Glutamatergic neuron (in vitro differentiated cells): ENCODE measurements at regions not wholly inside any gene's neighbourhood (a gene's known extent, or its start where the extent isn't known, plus 50 kb on each side); places are given as distances from the start of the nearest gene placed in this dataset.
"Not testable (repeated sequence)": the region's sequence is repeated elsewhere in the genome, so short reads cannot be mapped to it uniquely, and the experiment has no call there.

Experiments used
- DNase-seq: peaks from one replicate; pipeline ENCODE4 v3.0.0; 2022
- H3K27ac Mint-ChIP-seq: one replicate; pipeline ENCODE4 v1.8.0; 2020; ENCODE audit warnings: mild to moderate bottlenecking, mixed read lengths, inconsistent platforms; ENCODE audit not compliant: unreplicated experiment
- H3K27me3 Mint-ChIP-seq: one replicate; pipeline ENCODE4 v1.8.0; 2020; ENCODE audit warnings: mild to moderate bottlenecking, moderate library complexity, mixed read lengths, inconsistent platforms; ENCODE audit not compliant: unreplicated experiment
- H3K36me3 Mint-ChIP-seq: one replicate; pipeline ENCODE4 v1.8.0; 2020; ENCODE audit warnings: mild to moderate bottlenecking, mixed read lengths, inconsistent platforms; ENCODE audit not compliant: unreplicated experiment
- H3K4me1 Mint-ChIP-seq: one replicate; pipeline ENCODE4 v1.8.0; 2020; ENCODE audit warnings: mild to moderate bottlenecking, low read depth, mixed read lengths, inconsistent platforms; ENCODE audit not compliant: unreplicated experiment
- H3K4me3 Mint-ChIP-seq: one replicate; pipeline ENCODE4 v1.8.0; 2020; ENCODE audit warnings: mild to moderate bottlenecking, mixed read lengths, inconsistent platforms; ENCODE audit not compliant: unreplicated experiment
- H3K9me3 Mint-ChIP-seq: one replicate; pipeline ENCODE4 v1.8.0; 2020; ENCODE audit warnings: mild to moderate bottlenecking, moderate library complexity, mixed read lengths, inconsistent platforms; ENCODE audit not compliant: unreplicated experiment
- CTCF ChIP-seq: fragments of 200-600 bp; sonication (generic); IDR thresholded peaks from one replicate; pipeline ENCODE4 v1.5.0; 2021; ENCODE audit not compliant: partially characterized antibody, unreplicated experiment

- Mint-ChIP-seq H3K4me1 (no peaks in the 10 kb centered on the region), H3K27ac (no peak overlapping the region), H3K27me3 (peaks cover 2% of the 10 kb centered on the region), H3K36me3 (no peaks in the 10 kb centered on the region), H3K9me3 (no peaks in the 10 kb centered on the region), H3K4me3 (no peak overlapping the region)
- DNase-seq, result no peak
- no peak for TF ChIP-seq CTCF
Observed at GRCh38 chrX:55356609-55357008, 91.9 kb upstream of the PAGE3 start.

- H3K4me1 Mint-ChIP-seq, result no peaks in the 10 kb centered on the region
- no peak overlapping the region for H3K27ac Mint-ChIP-seq
- H3K36me3 Mint-ChIP-seq, result no peaks in the 10 kb centered on the region
- no peaks in the 10 kb centered on the region for H3K9me3 Mint-ChIP-seq
- no peak for DNase-seq
- no peak for TF ChIP-seq CTCF
- H3K4me3 Mint-ChIP-seq, result no peak overlapping the region
- H3K27me3 Mint-ChIP-seq, result peaks cover 2% of the 10 kb centered on the region
Observed at GRCh38 chrX:55357236-55357635, 92.5 kb upstream of the PAGE3 start.

- peaks cover 2% of the 10 kb centered on the region for H3K9me3 Mint-ChIP-seq
- no peaks in the 10 kb centered on the region for H3K36me3 Mint-ChIP-seq
- H3K27ac Mint-ChIP-seq, result no peak overlapping the region
- no peaks in the 10 kb centered on the region for H3K4me1 Mint-ChIP-seq
- H3K4me3 Mint-ChIP-seq, result no peak overlapping the region
- H3K27me3 Mint-ChIP-seq, result peaks cover 2% of the 10 kb centered on the region
- no peak for TF ChIP-seq CTCF
- DNase-seq, result no peak
Observed at GRCh38 chrX:55379396-55379795, 72.5 kb upstream of the MAGEH1 start.

GRCh38 chrX:55389376-55389775 lies 62.6 kb upstream of the MAGEH1 start:
- no peak overlapping the region for H3K4me3 Mint-ChIP-seq

GRCh38 chrX:55396836-55397235 lies 55.1 kb upstream of the MAGEH1 start:
- H3K36me3 Mint-ChIP-seq, H3K9me3 Mint-ChIP-seq, H3K27me3 Mint-ChIP-seq, DNase-seq, H3K4me3 Mint-ChIP-seq, H3K4me1 Mint-ChIP-seq, H3K27ac Mint-ChIP-seq: not testable (repeated sequence)

More at GRCh38 chrX:55389376-55389775, 62.6 kb upstream of the MAGEH1 start:
- Mint-ChIP-seq H3K27me3 (peaks cover 2% of the 10 kb centered on the region), H3K36me3 (no peaks in the 10 kb centered on the region), H3K27ac (no peak overlapping the region), H3K9me3 (peaks cover 1% of the 10 kb centered on the region), H3K4me1 (no peaks in the 10 kb centered on the region)
- TF ChIP-seq CTCF, result no peak
- no peak for DNase-seq
